K562 (cell line): ENCODE measurements at regions not wholly inside any gene's neighbourhood (a gene's known extent, or its start where the extent isn't known, plus 50 kb on each side); places are given as distances from the start of the nearest gene placed in this dataset.

Experiments
- NR2C1 ChIP-seq, 2 experiments: fragments of 450-650 bp; IDR thresholded peaks; 2 replicates each; pipeline ENCODE4 v1.6.1; 2017; ENCODE audit warnings: mild to moderate bottlenecking in 2 of 2, antibody characterized with exemption in 1 of 2, inconsistent platforms in 1 of 2, missing compliant biosample characterization in 1 of 2, missing genetic modification characterization in 1 of 2
- SRSF7 ChIP-seq: fragments of 200-400 bp; formaldehyde crosslinking; optimal IDR thresholded peaks from 2 replicates; pipeline ENCODE3; 2017; ENCODE audit warnings: mild to moderate bottlenecking, low read depth, low read length
- TRIM24 ChIP-seq, 2 experiments: fragments of 450-650 bp; IDR thresholded peaks; 2 replicates each; pipeline ENCODE4 v1.6.1; 2016
- TF ChIP-seq, protein P1 (sequence below): sonication (generic); formaldehyde crosslinking; IDR thresholded peaks from 2 replicates; pipeline ENCODE4 v1.9.0; 2022; ENCODE audit warnings: mild to moderate bottlenecking, missing genetic modification reagents

DNA sequence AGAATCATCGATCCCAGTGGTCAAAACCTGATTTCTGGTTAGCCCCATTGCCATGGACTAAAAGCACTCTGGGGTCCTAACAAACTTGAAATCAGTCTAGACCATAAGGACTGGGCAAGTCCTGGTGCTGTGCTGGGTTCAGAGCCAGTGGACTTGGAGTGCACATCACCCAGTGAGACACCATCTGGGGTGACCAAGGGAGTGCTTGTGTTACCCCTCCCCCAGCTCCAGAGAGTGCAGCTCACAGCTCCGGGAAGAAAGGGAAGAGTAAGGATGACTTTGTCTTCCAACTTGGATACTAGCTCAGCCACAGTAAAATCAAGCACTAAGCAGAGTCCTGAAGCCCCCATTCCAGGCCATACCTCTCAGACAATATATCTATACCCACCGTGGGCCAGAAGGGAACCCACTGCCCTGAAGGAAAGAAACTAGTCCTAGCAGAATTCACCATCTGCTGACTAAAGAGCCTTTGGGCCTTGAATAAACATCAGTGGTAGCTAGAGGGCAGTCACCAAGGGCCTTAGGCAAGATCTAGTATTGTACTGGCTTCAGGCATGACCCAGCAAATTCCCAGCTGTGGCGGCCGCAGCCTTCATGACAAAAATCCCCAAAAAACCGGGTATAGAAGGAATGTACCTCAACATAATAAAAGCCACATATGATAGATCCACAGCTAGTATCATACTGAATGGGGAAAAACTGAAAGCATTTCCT is 153.5 kb upstream of the OGFRL1 start:
- TF ChIP-seq, protein P1, sequence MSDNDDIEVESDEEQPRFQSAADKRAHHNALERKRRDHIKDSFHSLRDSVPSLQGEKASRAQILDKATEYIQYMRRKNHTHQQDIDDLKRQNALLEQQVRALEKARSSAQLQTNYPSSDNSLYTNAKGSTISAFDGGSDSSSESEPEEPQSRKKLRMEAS (CRISPR knock-in tag): no peak
- no peak for TF ChIP-seq TRIM24 (IDR thresholded peaks at IDR 0.05)
- no peak for TF ChIP-seq SRSF7
- no peak for TF ChIP-seq NR2C1 (IDR thresholded peaks at IDR 0.05)
- no peak for TF ChIP-seq NR2C1 (tag; IDR thresholded peaks at IDR 0.05)
